Neural cell (in vitro differentiated cells): ENCODE measurements at regions not wholly inside any gene's neighbourhood (a gene's known extent, or its start where the extent isn't known, plus 50 kb on each side); places are given as distances from the start of the nearest gene placed in this dataset.

Experiments
- CTCF ChIP-seq: fragments of 450-650 bp; IDR thresholded peaks from 2 replicates; pipeline ENCODE4 v1.5.1; 2014; ENCODE audit warnings: antibody characterized with exemption, mild to moderate bottlenecking, moderate library complexity; ENCODE audit not compliant: poor library complexity, severe bottlenecking
- POLR2AphosphoS5 ChIP-seq: IDR thresholded peaks from 2 replicates; pipeline ENCODE4 v1.6.1; 2012
- REST ChIP-seq: IDR thresholded peaks from 2 replicates; pipeline ENCODE4 v1.6.1; 2012; ENCODE audit warnings: borderline replicate concordance
- TAF1 ChIP-seq: IDR thresholded peaks from 2 replicates; pipeline ENCODE4 v1.6.1; 2012; ENCODE audit warnings: low read depth

GRCh38 chr2:204124140-204124750 is 187.7 kb downstream of the ICOS start:
- no peak for TF ChIP-seq CTCF
- TF ChIP-seq POLR2AphosphoS5 = no peak
- no peak for TF ChIP-seq TAF1
- TF ChIP-seq REST = no peak
